Medulla oblongata (tissue), 1 donor: ENCODE measurements at regions not wholly inside any gene's neighbourhood (a gene's known extent, or its start where the extent isn't known, plus 50 kb on each side); places are given as distances from the start of the nearest gene placed in this dataset.
A peak's percentile ranks its signal among the peaks of the same experiment; 100 is the strongest.
"Not testable (repeated sequence)": the region's sequence is repeated elsewhere in the genome, so short reads cannot be mapped to it uniquely, and the experiment has no call there.

ENCODE experiments used
- DNase-seq: peaks from one replicate; pipeline ENCODE4 v3.0.0-alpha.2; 2015; ENCODE audit errors: extremely low spot score

DNA sequence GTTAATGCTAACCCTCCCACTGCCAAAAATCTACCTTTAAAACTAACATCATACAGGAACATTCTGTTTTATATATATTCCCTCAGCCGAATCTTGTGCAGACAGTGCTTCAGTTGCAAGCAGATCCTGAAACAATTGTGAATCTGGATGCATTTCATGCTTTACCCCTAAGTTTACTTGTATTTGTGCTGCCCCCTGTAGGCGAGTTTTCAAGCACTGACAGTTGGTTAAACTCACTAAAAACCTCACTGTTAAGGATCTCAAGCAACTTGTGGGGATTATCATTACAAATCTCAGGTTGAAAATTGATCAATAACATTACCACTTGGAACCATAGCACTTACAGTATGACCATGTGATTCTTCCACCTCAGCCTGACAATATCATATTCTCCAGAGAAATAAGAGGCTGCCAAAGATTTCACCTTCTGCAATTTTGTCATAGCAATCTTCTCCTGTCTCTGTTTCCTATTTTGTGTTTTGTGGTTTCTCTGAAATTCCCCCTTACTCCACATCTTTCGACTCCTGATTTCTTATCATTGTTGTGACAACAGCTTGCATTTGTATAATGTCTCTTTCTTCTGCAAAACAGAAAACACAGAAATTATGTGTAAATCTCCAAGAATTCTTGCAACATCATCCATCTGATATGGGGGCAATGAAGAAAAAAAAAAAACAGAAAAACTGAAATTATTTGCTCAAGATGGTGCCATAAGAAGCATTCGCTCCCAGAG is 354.6 kb upstream of the SETBP1 start:
- DNase-seq = peak; percentile 61

GRCh38 chr18:44331656-44332570 is 348.8 kb upstream of the SETBP1 start:
- DNase-seq = no peak

DNA sequence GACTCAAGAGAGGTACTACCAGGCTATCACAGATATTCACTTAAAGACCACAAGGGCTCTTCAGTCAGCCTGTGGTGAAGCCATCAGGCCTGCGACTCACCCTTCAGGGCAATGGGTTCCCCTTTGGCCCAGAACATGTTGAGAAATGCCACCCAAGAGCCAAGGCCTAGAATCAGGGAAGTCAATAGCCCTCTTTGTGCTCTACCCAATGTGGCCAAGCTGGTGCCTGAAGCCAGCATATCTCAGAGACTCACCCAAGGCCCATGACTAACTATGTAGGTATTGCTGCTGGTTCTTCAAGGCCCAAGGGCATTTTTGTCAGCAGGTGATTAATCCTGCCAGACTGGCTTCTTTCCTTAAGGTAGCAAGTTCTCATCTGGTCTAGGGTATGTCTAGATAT is 338.9 kb upstream of the SETBP1 start:
- no peak for DNase-seq

DNA sequence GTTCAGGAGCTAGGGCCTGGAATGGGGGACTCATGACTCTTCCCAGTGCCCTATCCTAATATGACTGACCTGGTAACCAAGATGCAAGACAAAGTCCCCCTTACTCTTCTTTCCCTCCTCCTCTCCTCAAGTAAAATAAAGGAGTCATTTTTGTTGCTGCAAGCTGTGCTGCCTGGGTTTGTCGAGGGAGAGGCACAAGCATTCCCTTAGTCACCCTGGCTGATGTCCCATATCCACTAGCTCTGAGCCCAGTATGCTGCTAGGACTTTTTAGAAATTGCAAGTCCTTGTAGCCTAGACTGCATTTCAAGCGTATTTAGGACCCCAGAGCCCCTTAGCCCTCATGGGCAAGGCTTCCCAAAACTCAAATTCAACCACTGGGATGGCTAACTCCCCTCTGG is 338.5 kb upstream of the SETBP1 start:
- DNase-seq = no peak

- DNase-seq = no peak
Observed at GRCh38 chr18:44342946-44343345, 337.7 kb upstream of the SETBP1 start.

GRCh38 chr18:44343570-44343969 is 337.1 kb upstream of the SETBP1 start:
- no peak for DNase-seq

GRCh38 chr18:44356566-44357157 is 324.0 kb upstream of the SETBP1 start:
- no peak for DNase-seq

DNA sequence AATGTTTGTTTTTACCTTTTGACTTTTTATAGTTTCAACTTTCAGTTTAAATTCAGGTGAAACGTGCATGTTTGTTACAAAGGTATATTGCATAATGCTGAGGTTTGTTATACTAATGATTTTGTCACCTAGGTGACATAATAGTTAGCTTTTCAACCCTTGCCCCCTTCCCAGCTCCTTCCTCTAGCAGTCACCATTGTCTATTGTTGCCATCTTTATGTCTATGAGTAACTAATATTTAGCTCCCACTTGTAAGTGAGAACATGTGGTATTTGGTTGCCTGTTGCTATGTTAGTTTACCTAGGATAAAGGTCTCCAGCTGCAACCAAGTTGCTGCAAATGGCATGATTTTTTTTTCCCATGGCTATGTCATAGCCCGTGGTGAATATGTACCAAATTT is 322.3 kb upstream of the SETBP1 start:
- no peak for DNase-seq

DNA sequence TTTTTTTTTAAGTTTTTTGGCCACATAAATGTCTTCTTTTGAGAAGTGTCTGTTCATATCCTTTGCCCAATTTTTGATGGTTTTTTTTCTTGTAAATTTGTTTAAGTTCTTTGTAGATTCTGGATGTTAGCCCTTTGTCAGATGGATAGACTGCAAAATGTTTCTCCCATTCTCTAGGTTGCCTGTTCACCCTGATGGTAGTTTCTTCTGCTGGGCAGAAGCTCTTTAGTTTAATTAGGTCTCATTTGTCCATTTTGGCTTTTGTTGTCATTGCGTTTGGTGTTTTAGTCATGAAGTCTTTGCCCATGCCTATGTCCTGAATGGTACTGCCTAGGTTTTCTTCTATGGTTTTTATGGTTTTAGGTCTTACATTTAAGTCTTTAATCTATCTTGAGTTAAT is 320.9 kb upstream of the SETBP1 start:
- DNase-seq = not testable (repeated sequence)

- not testable (repeated sequence) for DNase-seq
Observed at GRCh38 chr18:44362213-44362612, 318.5 kb upstream of the SETBP1 start.

DNA sequence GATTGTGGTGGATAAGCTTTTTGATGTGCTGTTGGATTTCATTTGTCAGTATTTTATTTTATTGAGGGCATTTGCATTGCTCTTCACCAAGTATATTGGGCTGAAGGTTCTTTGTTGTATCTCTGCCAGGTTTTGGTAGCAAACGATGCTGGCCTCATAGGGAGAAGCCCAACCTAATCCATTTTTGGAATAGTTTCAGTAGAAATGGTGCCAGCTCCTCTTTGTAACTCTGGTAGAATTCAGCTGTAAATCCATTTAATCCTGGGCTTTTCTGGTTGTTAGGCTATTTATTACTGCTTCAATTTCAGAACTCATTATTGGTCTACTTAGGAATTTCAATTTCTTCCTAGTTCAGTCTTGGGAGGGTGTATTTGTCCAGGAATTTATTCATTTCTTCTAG is 309.8 kb upstream of the SETBP1 start:
- DNase-seq = no peak

GRCh38 chr18:44374966-44375365 is 305.7 kb upstream of the SETBP1 start:
- DNase-seq = no peak

GRCh38 chr18:44386401-44386800 is 294.3 kb upstream of the SETBP1 start:
- DNase-seq = no peak

- DNase-seq = no peak
Observed at GRCh38 chr18:44388329-44388728, 292.4 kb upstream of the SETBP1 start.

- no peak for DNase-seq
Observed at GRCh38 chr18:44392933-44393332, 287.8 kb upstream of the SETBP1 start.

GRCh38 chr18:44393406-44393805 is 287.3 kb upstream of the SETBP1 start:
- DNase-seq = no peak

DNA sequence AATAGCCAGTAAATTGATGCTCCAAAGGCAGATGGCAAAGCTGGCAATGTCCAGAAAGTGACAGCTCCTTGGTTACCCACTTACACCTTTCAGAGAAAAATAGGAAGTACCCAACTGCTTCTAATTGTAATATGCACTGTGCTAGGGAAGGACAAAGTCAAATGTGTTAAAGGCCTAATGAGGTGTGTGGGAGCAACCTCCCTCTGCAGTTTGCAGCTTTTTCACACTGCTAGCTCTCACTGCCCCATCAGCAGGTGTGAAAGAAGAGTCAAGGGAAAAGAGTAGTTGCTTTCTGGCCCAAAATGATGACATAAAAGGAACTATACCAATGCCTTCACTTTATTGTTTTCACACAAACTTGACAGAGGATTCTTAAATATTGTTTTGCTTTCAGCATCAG is 284.1 kb upstream of the SETBP1 start:
- no peak for DNase-seq

GRCh38 chr18:44409071-44409470 is 271.6 kb upstream of the SETBP1 start:
- DNase-seq = peak; percentile 13

DNA sequence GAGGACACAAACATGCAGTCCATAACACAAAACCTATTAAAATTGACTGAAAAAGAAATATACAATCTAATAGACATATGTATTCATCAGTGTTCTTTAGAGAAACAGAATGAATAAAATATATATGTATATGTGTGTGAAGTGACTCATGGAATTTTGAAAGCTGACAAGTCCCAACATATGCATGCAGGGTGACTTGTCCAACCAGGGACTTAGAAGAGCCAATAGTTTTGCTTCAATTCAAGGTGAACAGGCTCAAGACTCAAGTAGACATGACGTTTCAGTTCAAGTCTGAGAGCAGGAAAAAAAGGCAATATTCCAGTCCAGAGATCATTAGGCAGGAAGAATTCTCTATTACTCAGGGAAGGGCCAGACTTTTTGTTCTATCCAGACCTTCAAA is 271.2 kb upstream of the SETBP1 start:
- DNase-seq = no peak

GRCh38 chr18:44410740-44411139 is 269.9 kb upstream of the SETBP1 start:
- DNase-seq = no peak

DNA sequence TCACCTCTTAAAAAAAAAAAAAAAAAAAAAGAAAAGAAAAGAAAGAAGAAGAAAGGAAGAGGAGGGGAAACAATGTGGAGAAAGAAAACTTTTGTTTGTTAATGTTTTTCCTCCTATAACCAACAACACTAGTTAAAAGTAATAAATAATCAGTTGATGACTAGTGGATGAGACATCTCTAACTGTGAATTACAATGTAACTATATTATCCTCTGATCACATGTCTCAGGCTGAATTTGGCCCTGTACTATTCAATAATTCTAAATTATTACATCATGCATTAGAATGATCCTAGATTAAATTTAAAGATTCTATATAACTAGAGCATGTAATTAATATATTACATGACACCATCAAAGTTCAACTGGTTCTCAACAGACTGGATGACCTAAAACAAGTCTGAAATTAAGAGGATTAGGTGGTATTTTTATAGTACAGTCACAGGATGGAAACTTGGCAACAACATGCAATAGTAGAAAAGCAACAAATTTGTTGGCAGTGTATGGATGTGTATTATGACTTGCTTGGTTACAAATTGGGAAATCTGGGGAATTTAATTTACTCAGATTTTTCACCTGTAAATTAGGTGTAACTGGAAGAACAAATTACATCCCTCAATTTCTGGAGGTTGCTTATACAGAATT is 269.3 kb upstream of the SETBP1 start:
- DNase-seq = no peak

DNA sequence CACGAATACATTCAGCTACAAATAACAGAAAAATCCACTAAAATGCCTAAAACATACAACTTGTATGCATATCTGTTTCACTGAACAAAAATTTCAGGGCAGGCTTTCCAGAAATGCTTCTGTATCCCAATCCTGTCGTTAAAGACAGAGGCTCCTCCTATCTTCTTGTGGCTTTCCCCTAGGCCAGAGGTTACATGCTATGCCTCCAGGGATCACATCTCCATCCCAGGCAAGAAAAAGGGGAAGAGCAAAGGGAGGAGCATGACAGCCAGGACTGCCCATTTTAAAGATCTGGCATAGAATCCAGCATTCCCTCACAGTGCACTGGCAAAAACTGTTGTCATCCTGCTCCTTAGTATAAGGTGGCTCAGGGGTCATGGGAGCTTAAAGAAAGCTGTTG is 268.7 kb upstream of the SETBP1 start:
- no peak for DNase-seq
